PC-3 (cell line): ENCODE measurements at regions not wholly inside any gene's neighbourhood (a gene's known extent, or its start where the extent isn't known, plus 50 kb on each side); places are given as distances from the start of the nearest gene placed in this dataset.

Experiments
- ATAC-seq: fragments of 200-7000 bp; cut with Tn5 transposase; 2 replicates; pipeline ENCODE4 v1.9.1; 2020; ENCODE audit warnings: mild to moderate bottlenecking, moderate library complexity
- BruUV-seq: library from RNA; stranded (reverse); fragments of 400-500 nt; replicated peaks from 2 replicates; lab custom pipeline; 2021; lab: Mats Ljungman, UMichigan
- CTCF ChIA-PET: fragments of 300-600 bp; sonication (Branson Sonifier 250); formaldehyde crosslinking; loops from one replicate; lab custom pipeline; 2022; ENCODE audit warnings: antibody characterized with exemption; lab: Charles Lee
- POLR2A ChIA-PET: fragments of 300-600 bp; sonication (Branson Sonifier 250); formaldehyde crosslinking; loops from one replicate; lab custom pipeline; 2022; ENCODE audit warnings: antibody characterized with exemption; ENCODE audit not compliant: unreplicated experiment; lab: Charles Lee
- DNase-seq: peaks from one replicate; pipeline ENCODE4 v3.0.0-alpha.2; 2015
- H2AFZ ChIP-seq: fragments of 300-600 bp; sonication (generic); 2 replicates; pipeline ENCODE4 v1.6.0; 2016; ENCODE audit warnings: antibody characterized with exemption, low read length
- H3F3A ChIP-seq: fragments of 300-600 bp; sonication (generic); one replicate; pipeline ENCODE4 v1.6.0; 2017; ENCODE audit warnings: antibody characterized with exemption, low read length, control low read depth, mild to moderate bottlenecking; ENCODE audit not compliant: unreplicated experiment
- H3K27ac ChIP-seq: fragments of 300-600 bp; sonication (generic); 2 replicates; pipeline ENCODE4 v1.5.1; 2016; ENCODE audit warnings: mild to moderate bottlenecking, low read length
- H3K27me3 ChIP-seq: fragments of 300-600 bp; sonication (generic); 2 replicates; pipeline ENCODE4 v1.6.1; 2016; ENCODE audit warnings: low read length, mixed read lengths
- H3K36me3 ChIP-seq: fragments of 300-600 bp; sonication (generic); 2 replicates; pipeline ENCODE4 v1.6.1; 2016; ENCODE audit warnings: low read depth, mixed run types, low read length, mixed read lengths
- H3K4me1 ChIP-seq: fragments of 300-600 bp; sonication (generic); 2 replicates; pipeline ENCODE4 v1.5.1; 2016; ENCODE audit warnings: low read length; ENCODE audit not compliant: insufficient read depth
- H3K4me2 ChIP-seq: fragments of 300-600 bp; sonication (generic); 2 replicates; pipeline ENCODE4 v1.6.0; 2016; ENCODE audit warnings: low read length
- H3K4me3 ChIP-seq: fragments of 300-600 bp; sonication (generic); 2 replicates; pipeline ENCODE4 v1.5.1; 2016; ENCODE audit warnings: mild to moderate bottlenecking, low read length, mixed read lengths
- H3K79me2 ChIP-seq: fragments of 300-600 bp; sonication (generic); 2 replicates; pipeline ENCODE4 v1.6.1; 2017; ENCODE audit warnings: low read length, mixed read lengths
- H3K9ac ChIP-seq: fragments of 300-600 bp; sonication (generic); 2 replicates; pipeline ENCODE4 v1.6.0; 2016; ENCODE audit warnings: mild to moderate bottlenecking, low read length
- H3K9me2 ChIP-seq: fragments of 300-600 bp; sonication (generic); replicated peaks from 2 replicates; pipeline ENCODE4 v1.6.1; 2016; ENCODE audit warnings: mixed run types, low read length, mixed read lengths
- H3K9me3 ChIP-seq: fragments of 300-600 bp; sonication (generic); 2 replicates; pipeline ENCODE4 v1.6.1; 2016; ENCODE audit warnings: low read length, mixed read lengths
- H4K20me1 ChIP-seq: fragments of 300-600 bp; sonication (generic); 2 replicates; pipeline ENCODE4 v1.6.1; 2016; ENCODE audit warnings: low read length, mixed read lengths
- EZH2 ChIP-seq: fragments of 300-600 bp; sonication (generic); IDR thresholded peaks from one replicate; pipeline ENCODE4 v1.6.1; 2017; ENCODE audit warnings: antibody characterized with exemption, mild to moderate bottlenecking, low read length; ENCODE audit not compliant: unreplicated experiment
- EZH2phosphoT487 ChIP-seq: fragments of 300-600 bp; sonication (generic); IDR thresholded peaks from 2 replicates; pipeline ENCODE4 v1.6.1; 2018; ENCODE audit warnings: mild to moderate bottlenecking, antibody characterized with exemption, low read length, borderline replicate concordance
- intact Hi-C: fragments of 100-400 bp; cut with micrococcal nuclease; formaldehyde crosslinking; loops from 2 replicates; pipeline ENCODE4 v1.9.0; 2023
- TF ChIP-seq, protein P1 (sequence below): fragments of 300-600 bp; sonication (generic); conservative IDR thresholded peaks from 2 replicates; pipeline ENCODE4 v1.5.1; 2017; ENCODE audit warnings: antibody characterized with exemption, low read depth, mild to moderate bottlenecking, low read length

DNA sequence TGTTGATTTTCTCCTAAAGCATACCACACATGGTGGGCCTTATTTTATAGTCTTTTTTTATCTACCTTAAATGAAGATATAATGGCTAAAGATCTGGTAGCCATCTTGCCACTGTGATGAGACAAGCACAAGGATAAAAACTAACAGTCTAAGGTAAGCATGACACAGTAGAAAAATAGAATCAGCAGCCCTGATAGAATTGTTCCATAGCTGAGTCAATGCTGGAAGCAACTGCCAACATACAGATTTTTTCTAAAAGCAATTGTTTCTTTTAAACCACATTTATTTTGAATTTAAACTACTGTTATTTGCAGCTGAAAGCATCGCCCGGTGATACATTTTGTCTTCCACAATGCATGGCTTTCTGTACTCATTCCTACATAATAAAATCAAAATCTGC lies 1091.5 kb upstream of the CHAC2 start:
- DNase-seq (no peak), ATAC-seq (no peak)
- Histone ChIP-seq H3K27ac (no peak overlapping the region), H3K9ac (no peak overlapping the region), H3K27me3 (no peaks in the 10 kb centered on the region), H3K79me2 (no peaks in the 10 kb centered on the region), H3K4me2 (no peak overlapping the region), H3K36me3 (no peaks in the 10 kb centered on the region), H3K4me3 (no peak overlapping the region), H3K9me3 (no peaks in the 10 kb centered on the region), H3K4me1 (no peaks in the 10 kb centered on the region), H4K20me1 (no peaks in the 10 kb centered on the region), H2AFZ (no peak overlapping the region), H3K9me2 (no peaks in the 10 kb centered on the region), H3F3A (no peaks in the 10 kb centered on the region)
- POLR2A ChIA-PET: no interaction called here
- no TSS peak for BruUV-seq
- intact Hi-C loops: no loop called here
- CTCF ChIA-PET: no interaction called here
- TF ChIP-seq EZH2phosphoT487: no peak
- TF ChIP-seq EZH2: no peak
- TF ChIP-seq, protein P1, sequence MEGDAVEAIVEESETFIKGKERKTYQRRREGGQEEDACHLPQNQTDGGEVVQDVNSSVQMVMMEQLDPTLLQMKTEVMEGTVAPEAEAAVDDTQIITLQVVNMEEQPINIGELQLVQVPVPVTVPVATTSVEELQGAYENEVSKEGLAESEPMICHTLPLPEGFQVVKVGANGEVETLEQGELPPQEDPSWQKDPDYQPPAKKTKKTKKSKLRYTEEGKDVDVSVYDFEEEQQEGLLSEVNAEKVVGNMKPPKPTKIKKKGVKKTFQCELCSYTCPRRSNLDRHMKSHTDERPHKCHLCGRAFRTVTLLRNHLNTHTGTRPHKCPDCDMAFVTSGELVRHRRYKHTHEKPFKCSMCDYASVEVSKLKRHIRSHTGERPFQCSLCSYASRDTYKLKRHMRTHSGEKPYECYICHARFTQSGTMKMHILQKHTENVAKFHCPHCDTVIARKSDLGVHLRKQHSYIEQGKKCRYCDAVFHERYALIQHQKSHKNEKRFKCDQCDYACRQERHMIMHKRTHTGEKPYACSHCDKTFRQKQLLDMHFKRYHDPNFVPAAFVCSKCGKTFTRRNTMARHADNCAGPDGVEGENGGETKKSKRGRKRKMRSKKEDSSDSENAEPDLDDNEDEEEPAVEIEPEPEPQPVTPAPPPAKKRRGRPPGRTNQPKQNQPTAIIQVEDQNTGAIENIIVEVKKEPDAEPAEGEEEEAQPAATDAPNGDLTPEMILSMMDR: no peak

DNA sequence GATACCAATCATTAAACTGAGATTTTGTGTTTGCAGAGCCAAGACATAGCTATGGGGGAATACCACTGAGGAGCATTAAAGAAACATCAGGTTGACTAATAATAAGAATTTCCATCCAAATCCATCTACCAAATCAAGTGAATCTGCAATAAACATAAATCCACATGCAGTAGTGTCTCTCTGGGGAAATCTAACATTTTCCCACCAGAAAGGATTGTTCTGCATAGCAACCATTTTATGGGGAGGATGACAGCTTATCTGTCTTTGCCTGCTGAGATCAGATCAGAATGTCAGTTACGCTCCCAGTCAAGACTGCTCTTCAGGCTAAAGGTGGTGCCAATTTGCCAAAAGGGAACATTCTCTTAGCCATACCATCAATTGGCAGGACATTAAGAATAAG lies 1098.9 kb upstream of the CHAC2 start:
- H3K4me2 ChIP-seq: no peak overlapping the region
- H3K79me2 ChIP-seq: no peaks in the 10 kb centered on the region
- TF ChIP-seq EZH2 (no peak), EZH2phosphoT487 (no peak)
- TF ChIP-seq, protein P1: no peak
- ATAC-seq (no peak), DNase-seq (no peak)
- ChIA-PET POLR2A (no interaction called here), CTCF (no interaction called here)
- BruUV-seq: no TSS peak
- H3K4me1 ChIP-seq: no peaks in the 10 kb centered on the region
- H3K9me2 ChIP-seq: no peaks in the 10 kb centered on the region
- no peak overlapping the region for H3K4me3 ChIP-seq
- no peaks in the 10 kb centered on the region for H4K20me1 ChIP-seq
- no peaks in the 10 kb centered on the region for H3F3A ChIP-seq
- intact Hi-C loops: no loop called here
- H3K9ac ChIP-seq: no peak overlapping the region
- H3K27ac ChIP-seq: no peak overlapping the region
- no peak overlapping the region for H2AFZ ChIP-seq
- H3K36me3 ChIP-seq: no peaks in the 10 kb centered on the region
- H3K9me3 ChIP-seq: no peaks in the 10 kb centered on the region
- no peaks in the 10 kb centered on the region for H3K27me3 ChIP-seq

DNA sequence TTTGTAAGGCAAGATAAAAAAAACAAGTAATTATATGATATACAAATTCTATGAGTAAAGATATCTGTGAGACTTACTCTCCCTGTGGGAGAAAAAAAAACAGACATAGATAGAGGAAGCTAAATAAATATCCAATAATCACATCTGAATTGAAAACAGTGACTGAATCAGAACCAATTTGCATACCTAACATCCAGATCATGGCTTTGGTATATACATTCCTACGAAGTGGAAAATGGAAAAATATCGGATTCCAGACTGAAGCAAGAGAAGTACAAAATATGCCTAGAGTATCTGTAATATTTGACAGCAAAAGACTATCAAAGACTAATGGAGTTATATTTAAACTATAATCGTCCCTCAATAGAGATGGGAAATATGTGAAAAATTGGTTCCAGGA lies 1108.1 kb upstream of the CHAC2 start:
- no peaks in the 10 kb centered on the region for H3K9me2 ChIP-seq

More for the DNA sequence above, 1108.1 kb upstream of the CHAC2 start:
- Histone ChIP-seq H3F3A (no peaks in the 10 kb centered on the region), H3K9me3 (no peaks in the 10 kb centered on the region), H3K4me2 (no peak overlapping the region), H3K36me3 (no peaks in the 10 kb centered on the region), H3K4me3 (no peak overlapping the region), H4K20me1 (no peaks in the 10 kb centered on the region), H3K79me2 (no peaks in the 10 kb centered on the region), H2AFZ (no peak overlapping the region), H3K9ac (no peak overlapping the region), H3K4me1 (no peaks in the 10 kb centered on the region), H3K27me3 (no peaks in the 10 kb centered on the region), H3K27ac (no peak overlapping the region)
- intact Hi-C loops: no loop called here
- POLR2A ChIA-PET: no interaction called here
- CTCF ChIA-PET: no interaction called here
- no TSS peak for BruUV-seq
- DNase-seq (no peak), ATAC-seq (no peak)
- TF ChIP-seq, protein P1: no peak
- no peak for TF ChIP-seq EZH2phosphoT487
- no peak for TF ChIP-seq EZH2
